H1 (cell line): ENCODE measurements at regions not wholly inside any gene's neighbourhood (a gene's known extent, or its start where the extent isn't known, plus 50 kb on each side); places are given as distances from the start of the nearest gene placed in this dataset.

Experiments
- CTCF ChIA-PET: fragments of 300-600 bp; sonication (Branson Sonifier 250); formaldehyde crosslinking; loops from one replicate; lab custom pipeline; 2021; ENCODE audit not compliant: partially characterized antibody; lab: Charles Lee
- POLR2A ChIA-PET: fragments of 300-600 bp; sonication (Branson Sonifier 250); formaldehyde crosslinking; loops from one replicate; lab custom pipeline; 2021; ENCODE audit warnings: inconsistent platforms; ENCODE audit not compliant: partially characterized antibody; lab: Charles Lee
- DNase-seq, 2 experiments: peaks; one replicate each; pipeline versions ENCODE4 v3.0.0 to v3.0.0-alpha.2; 2010 to 2022; ENCODE audit warnings: low spot score in 2 of 2, low read depth in 1 of 2, mixed read lengths in 1 of 2
- FAIRE-seq: peaks from 2 replicates; lab custom pipeline; 2011; peaks lifted over from hg19 to GRCh38; lab: Jason Lieb, UNC
- H2AFZ ChIP-seq: 2 replicates; pipeline ENCODE4 v1.8.1; 2012; ENCODE audit warnings: low read length, inconsistent platforms
- H2AK5ac ChIP-seq: 2 replicates; pipeline ENCODE4 v1.6.1; 2013; ENCODE audit warnings: low read depth, low read length
- H2BK120ac ChIP-seq: replicated peaks from 2 replicates; pipeline ENCODE3; 2013; ENCODE audit warnings: low read depth, low read length, inconsistent platforms
- H2BK12ac ChIP-seq: 2 replicates; pipeline ENCODE4 v1.6.1; 2013; ENCODE audit warnings: low read depth, low read length
- H2BK15ac ChIP-seq: 2 replicates; pipeline ENCODE4 v1.6.1; 2013; ENCODE audit warnings: low read length
- H2BK20ac ChIP-seq: 2 replicates; pipeline ENCODE4 v1.6.1; 2013; ENCODE audit warnings: low read length
- H2BK5ac ChIP-seq: 2 replicates; pipeline ENCODE4 v1.6.1; 2013; ENCODE audit warnings: low read depth, low read length
- H3K14ac ChIP-seq: 2 replicates; pipeline ENCODE4 v1.6.1; 2013; ENCODE audit warnings: inconsistent platforms; ENCODE audit not compliant: insufficient read length
- H3K18ac ChIP-seq: 2 replicates; pipeline ENCODE4 v1.6.1; 2013; ENCODE audit warnings: low read length; ENCODE audit errors: extremely low read depth
- H3K23ac ChIP-seq: 2 replicates; pipeline ENCODE4 v1.6.1; 2013; ENCODE audit warnings: inconsistent platforms; ENCODE audit not compliant: insufficient read length
- H3K23me2 ChIP-seq: 2 replicates; pipeline ENCODE4 v1.6.1; 2013; ENCODE audit warnings: low read depth, low read length
- H3K27ac ChIP-seq: 2 replicates; pipeline ENCODE4 v1.6.1; 2011; ENCODE audit warnings: low read depth, low read length, inconsistent platforms
- H3K27me3 ChIP-seq, 4 experiments: replicated peaks in 1 of 4; 1 replicate in 1 of 4; 2 replicates in 3 of 4; pipeline versions ENCODE4 v1.6.1 to v1.8.1; 2011 to 2013; ENCODE audit warnings: low read length in 3 of 4, mild to moderate bottlenecking in 3 of 4, inconsistent platforms in 2 of 4, mixed read lengths in 2 of 4, moderate library complexity in 1 of 4; ENCODE audit not compliant: control insufficient read depth in 3 of 4, insufficient read depth in 3 of 4; ENCODE audit errors: extremely low read depth in 1 of 4
- H3K36me3 ChIP-seq, 4 experiments: 2 replicates each; pipeline versions ENCODE4 v1.6.1 to v1.8.1; 2011 to 2013; ENCODE audit warnings: mild to moderate bottlenecking in 4 of 4, low read length in 3 of 4, moderate library complexity in 2 of 4, control low read depth in 1 of 4, inconsistent platforms in 1 of 4; ENCODE audit not compliant: insufficient read depth in 4 of 4, control insufficient read depth in 2 of 4
- H3K4ac ChIP-seq: replicated peaks from 2 replicates; pipeline ENCODE3; 2013; ENCODE audit warnings: low read length, low read depth, mixed read lengths, inconsistent platforms; ENCODE audit not compliant: insufficient read length
- H3K4me1 ChIP-seq, 4 experiments: replicated peaks in 1 of 4; 1 replicate in 1 of 4; 2 replicates in 3 of 4; pipeline versions ENCODE4 v1.6.1 to v1.8.1; 2011 to 2013; ENCODE audit warnings: low read length in 3 of 4, inconsistent platforms in 2 of 4, mixed read lengths in 1 of 4; ENCODE audit not compliant: insufficient read depth in 4 of 4, control insufficient read depth in 3 of 4
- H3K4me2 ChIP-seq, 2 experiments: 2 replicates each; pipeline versions ENCODE4 v1.6.1 to v1.8.1; 2011 to 2013; ENCODE audit warnings: low read depth in 2 of 2, low read length in 2 of 2, control low read depth in 1 of 2, inconsistent platforms in 1 of 2, mild to moderate bottlenecking in 1 of 2; ENCODE audit not compliant: insufficient read depth in 1 of 2
- H3K4me3 ChIP-seq, 4 experiments: fragments of 200-600, 300-600 bp in 1 of 4; sonication (generic), shearing (Covaris generic), sonication (Bioruptor Twin) in 1 of 4; 2 replicates each; pipeline versions ENCODE4 v1.5.1 to v1.8.1; 2011 to 2016; ENCODE audit warnings: low read length in 4 of 4, low read depth in 3 of 4, control low read depth in 2 of 4, inconsistent platforms in 2 of 4, mild to moderate bottlenecking in 2 of 4, mixed read lengths in 1 of 4, moderate library complexity in 1 of 4; ENCODE audit not compliant: insufficient read depth in 2 of 4; ENCODE audit errors: extremely low read depth in 1 of 4
- H3K56ac ChIP-seq: replicated peaks from 2 replicates; pipeline ENCODE3; 2013; ENCODE audit warnings: low read depth, mild to moderate bottlenecking, mixed read lengths, low read length, inconsistent platforms; ENCODE audit not compliant: insufficient read length
- H3K79me1 ChIP-seq: 2 replicates; pipeline ENCODE4 v1.6.1; 2013; ENCODE audit warnings: low read depth, low read length, control low read depth
- H3K79me2 ChIP-seq, 2 experiments: 2 replicates each; pipeline versions ENCODE4 v1.6.1 to v1.8.1; 2012 to 2013; ENCODE audit warnings: low read length in 2 of 2, mild to moderate bottlenecking in 2 of 2, inconsistent platforms in 1 of 2; ENCODE audit not compliant: insufficient read depth in 2 of 2, control insufficient read depth in 1 of 2
- H3K9ac ChIP-seq, 4 experiments: replicated peaks in 1 of 4; 1 replicate in 1 of 4; 2 replicates in 3 of 4; pipeline versions ENCODE4 v1.6.1 to v1.8.1; 2011 to 2013; ENCODE audit warnings: low read depth in 3 of 4, low read length in 3 of 4, control low read depth in 2 of 4, mild to moderate bottlenecking in 2 of 4, moderate library complexity in 2 of 4, inconsistent platforms in 1 of 4; ENCODE audit errors: extremely low read depth in 1 of 4
- H3K9me3 ChIP-seq, 2 experiments: 2 replicates each; pipeline versions ENCODE4 v1.6.1 to v1.8.1; 2012 to 2013; ENCODE audit warnings: mild to moderate bottlenecking in 2 of 2, moderate library complexity in 2 of 2, control low read depth in 1 of 2, inconsistent platforms in 1 of 2, low read depth in 1 of 2, low read length in 1 of 2, mixed read lengths in 1 of 2; ENCODE audit not compliant: insufficient read depth in 2 of 2
- H4K20me1 ChIP-seq, 2 experiments: replicated peaks in 1 of 2; 2 replicates each; pipeline versions ENCODE3 to v1.8.1; 2011 to 2013; ENCODE audit warnings: inconsistent platforms in 2 of 2, low read length in 2 of 2, mild to moderate bottlenecking in 1 of 2; ENCODE audit not compliant: insufficient read depth in 2 of 2, control insufficient read depth in 1 of 2
- H4K5ac ChIP-seq: 2 replicates; pipeline ENCODE4 v1.6.1; 2013; ENCODE audit warnings: low read length, low read depth, mixed read lengths, inconsistent platforms; ENCODE audit not compliant: insufficient read length
- H4K8ac ChIP-seq: 2 replicates; pipeline ENCODE4 v1.8.0; 2013; ENCODE audit warnings: mild to moderate bottlenecking, moderate library complexity, low read length, inconsistent platforms; ENCODE audit not compliant: insufficient read depth; ENCODE audit errors: extremely low read depth
- H4K91ac ChIP-seq: replicated peaks from 2 replicates; pipeline ENCODE3; 2013; ENCODE audit warnings: low read length, mixed read lengths, inconsistent platforms; ENCODE audit not compliant: insufficient read length
- CBX8 ChIP-seq: fragments of 300-800, 300-1000 bp; sonication (generic); IDR thresholded peaks from 2 replicates; pipeline ENCODE4 v1.7.1; 2016; ENCODE audit warnings: low read depth, low read length, borderline replicate concordance
- CHD1 ChIP-seq: IDR thresholded peaks from 2 replicates; pipeline ENCODE4 v1.6.1; 2012; ENCODE audit warnings: low read depth, low read length, improper control_type of control experiment
- GABPA ChIP-seq: IDR thresholded peaks from 2 replicates; pipeline ENCODE4 v1.6.1; 2011; ENCODE audit warnings: mild to moderate bottlenecking, low read length, moderate library complexity, borderline replicate concordance; ENCODE audit not compliant: insufficient read depth
- HDAC2 ChIP-seq, 2 experiments: fragments of 300-600 bp in 1 of 2; sonication (generic) in 1 of 2; IDR thresholded peaks; 2 replicates each; pipeline ENCODE4 v1.6.1; 2011 to 2012; ENCODE audit warnings: low read depth in 2 of 2, low read length in 2 of 2, mild to moderate bottlenecking in 2 of 2, moderate library complexity in 2 of 2, borderline replicate concordance in 1 of 2, inconsistent platforms in 1 of 2
- POLR2A ChIP-seq, 2 experiments: IDR thresholded peaks; 1 replicate in 1 of 2; 2 replicates in 1 of 2; pipeline ENCODE4 v1.6.1; 2011; ENCODE audit warnings: low read depth in 2 of 2, low read length in 2 of 2, mild to moderate bottlenecking in 2 of 2; ENCODE audit errors: control extremely low read depth in 1 of 2
- RBBP5 ChIP-seq: IDR thresholded peaks from 2 replicates; pipeline ENCODE4 v1.7.1; 2012; ENCODE audit warnings: low read depth, mild to moderate bottlenecking, inconsistent platforms, low read length, moderate library complexity, borderline replicate concordance
- SP2 ChIP-seq: IDR thresholded peaks from 2 replicates; pipeline ENCODE4 v1.6.1; 2012; ENCODE audit warnings: mild to moderate bottlenecking, low read length, inconsistent platforms
- YY1 ChIP-seq: IDR thresholded peaks from 2 replicates; pipeline ENCODE4 v1.6.1; 2011; ENCODE audit warnings: low read depth, mild to moderate bottlenecking, low read length
- WGBS, 2 experiments: shearing (Covaris generic) in 1 of 2; methylation state at CpG; one replicate each; pipeline versions ENCODE4 v1.1.6 to v1.1.7; 2013 to 2015; ENCODE audit warnings: low lambda C conversion rate in 2 of 2, mixed read lengths in 2 of 2, inconsistent platforms in 1 of 2, low coverage in 1 of 2, missing lambda C conversion rate in 1 of 2; ENCODE audit not compliant: insufficient replicate concordance in 2 of 2, insufficient coverage in 1 of 2, insufficient read length in 1 of 2; ENCODE audit errors: extremely low coverage in 1 of 2, missing lambda C conversion rate in 1 of 2; 5-methylcytosine and 5-hydroxymethylcytosine counted together
- TF ChIP-seq, protein P1 (sequence below): IDR thresholded peaks from 2 replicates; pipeline ENCODE4 v1.6.1; 2012; ENCODE audit warnings: low read length, inconsistent platforms

GRCh38 chr10:85542152-85542551 is 824.4 kb downstream of the GRID1 start:
- Histone ChIP-seq H3K23ac (no peak overlapping the region), H2BK5ac (no peak overlapping the region), H3K27me3 (no peaks in the 10 kb centered on the region), H2BK15ac (no peak overlapping the region), H3K79me1 (no peaks in the 10 kb centered on the region), H3K4me3 (no peak overlapping the region), H2BK120ac (no peak overlapping the region), H3K4me1 (peaks cover 0 to 3% (median 0%) of the 10 kb centered on the region in 4 experiments; a peak in 1 of 7 replicates), H3K18ac (no peak overlapping the region), H3K56ac (no peak overlapping the region), H3K9me3 (no peaks in the 10 kb centered on the region), H3K14ac (no peak overlapping the region), H3K79me2 (no peaks in the 10 kb centered on the region), H4K8ac (no peak overlapping the region), H4K5ac (no peak overlapping the region), H3K4me2 (no peak overlapping the region), H2BK12ac (no peak overlapping the region), H2AFZ (no peak overlapping the region), H4K20me1 (no peaks in the 10 kb centered on the region), H3K9ac (no peak overlapping the region), H4K91ac (no peak overlapping the region), H3K27ac (no peak overlapping the region), H3K23me2 (no peaks in the 10 kb centered on the region), H2BK20ac (no peak overlapping the region), H2AK5ac (no peak overlapping the region), H3K36me3 (no peaks in the 10 kb centered on the region), H3K4ac (no peak overlapping the region)
- CTCF ChIA-PET = interaction anchor here (0.7 to 3.0 kb wide), 2 partner anchors 29 to 32 kb away, joined by 3 to 8 read pairs; no protein-coding TSS in a partner anchor
- no peak for FAIRE-seq
- DNase-seq = no peak
- no peak for TF ChIP-seq HDAC2 (IDR thresholded peaks at IDR 0.05; ENCODE audit: borderline replicate concordance in 1 of 2, low read depth in 2 of 2, low read length in 2 of 2)
- no peak for TF ChIP-seq CBX8
- TF ChIP-seq CHD1 = no peak
- TF ChIP-seq GABPA = no peak
- TF ChIP-seq YY1 = no peak
- TF ChIP-seq, protein P1, sequence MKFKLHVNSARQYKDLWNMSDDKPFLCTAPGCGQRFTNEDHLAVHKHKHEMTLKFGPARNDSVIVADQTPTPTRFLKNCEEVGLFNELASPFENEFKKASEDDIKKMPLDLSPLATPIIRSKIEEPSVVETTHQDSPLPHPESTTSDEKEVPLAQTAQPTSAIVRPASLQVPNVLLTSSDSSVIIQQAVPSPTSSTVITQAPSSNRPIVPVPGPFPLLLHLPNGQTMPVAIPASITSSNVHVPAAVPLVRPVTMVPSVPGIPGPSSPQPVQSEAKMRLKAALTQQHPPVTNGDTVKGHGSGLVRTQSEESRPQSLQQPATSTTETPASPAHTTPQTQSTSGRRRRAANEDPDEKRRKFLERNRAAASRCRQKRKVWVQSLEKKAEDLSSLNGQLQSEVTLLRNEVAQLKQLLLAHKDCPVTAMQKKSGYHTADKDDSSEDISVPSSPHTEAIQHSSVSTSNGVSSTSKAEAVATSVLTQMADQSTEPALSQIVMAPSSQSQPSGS = no peak
- TF ChIP-seq POLR2A (IDR thresholded peaks at IDR 0.05; ENCODE audit: control extremely low read depth in 1 of 2, low read depth in 2 of 2, low read length in 2 of 2) = no peak
- no peak for TF ChIP-seq SP2
- no peak for TF ChIP-seq RBBP5
- WGBS, 2 experiments = 86% methylated on average over 6 of the region's 6 CpGs; no CpG with 5 or more reads in 1 of the 2 experiments
- POLR2A ChIA-PET = no interaction called here
